CD4-positive, alpha-beta T cell (primary cell): ENCODE measurements at regions not wholly inside any gene's neighbourhood (a gene's known extent, or its start where the extent isn't known, plus 50 kb on each side); places are given as distances from the start of the nearest gene placed in this dataset.

Experiments
- ATAC-seq: fragments of 200-7000 bp; cut with Tn5 transposase; one replicate; pipeline ENCODE4 v1.10.0; 2022; ENCODE audit warnings: mild to moderate bottlenecking; ENCODE audit not compliant: poor library complexity
- CTCF ChIA-PET: fragments of 350-600 bp; sonication (Branson Sonifier 250); formaldehyde crosslinking; loops from one replicate; lab custom pipeline; 2021; ENCODE audit warnings: antibody characterized with exemption, inconsistent platforms; lab: Charles Lee
- POLR2A ChIA-PET: fragments of 350-600 bp; sonication (Branson Sonifier 250); formaldehyde crosslinking; loops from one replicate; lab custom pipeline; 2021; ENCODE audit warnings: antibody characterized with exemption, inconsistent platforms; lab: Charles Lee
- DNase-seq, 14 experiments: peaks; one replicate each; pipeline ENCODE4 v3.0.0-alpha.2; 2013 to 2020; ENCODE audit warnings: mixed read lengths in 2 of 14
- H3K27ac ChIP-seq, 2 donors: one replicate each; pipeline versions ENCODE4 v1.5.1 to v1.7.0; 2013; ENCODE audit warnings: low read length in 2 of 2, low read depth in 1 of 2, mild to moderate bottlenecking in 1 of 2
- H3K27me3 ChIP-seq, 2 experiments: 1 replicate in 1 of 2; 2 replicates in 1 of 2; pipeline versions ENCODE4 v1.6.1 to v1.7.0; 2013; ENCODE audit warnings: low read length in 2 of 2, control low read depth in 1 of 2, mild to moderate bottlenecking in 1 of 2, moderate library complexity in 1 of 2; ENCODE audit not compliant: insufficient read depth in 2 of 2, control insufficient read depth in 1 of 2
- H3K36me3 ChIP-seq: one replicate; pipeline ENCODE4 v1.6.1; 2013; ENCODE audit warnings: low read length, control low read depth; ENCODE audit not compliant: insufficient read depth
- H3K4me1 ChIP-seq: one replicate; pipeline ENCODE4 v1.6.1; 2013; ENCODE audit warnings: low read length, control low read depth; ENCODE audit not compliant: insufficient read depth
- H3K4me3 ChIP-seq: one replicate; pipeline ENCODE4 v1.5.1; 2013; ENCODE audit warnings: mild to moderate bottlenecking, low read length, moderate library complexity
- H3K9me3 ChIP-seq, 2 experiments: 1 replicate in 1 of 2; 2 replicates in 1 of 2; pipeline versions ENCODE4 v1.6.1 to v1.7.0; 2013; ENCODE audit warnings: low read length in 2 of 2, mild to moderate bottlenecking in 2 of 2, control low read depth in 1 of 2, moderate library complexity in 1 of 2; ENCODE audit not compliant: control insufficient read depth in 1 of 2, insufficient read depth in 1 of 2
- H3K27ac Mint-ChIP-seq: one replicate; pipeline ENCODE4 v1.8.0; 2020; ENCODE audit warnings: mixed read lengths
- H3K27me3 Mint-ChIP-seq: one replicate; pipeline ENCODE4 v1.8.0; 2021; ENCODE audit warnings: mixed read lengths
- H3K36me3 Mint-ChIP-seq: one replicate; pipeline ENCODE4 v1.8.0; 2021; ENCODE audit warnings: low read depth, mixed read lengths
- H3K4me1 Mint-ChIP-seq: one replicate; pipeline ENCODE4 v1.8.0; 2021; ENCODE audit warnings: low read depth, mixed read lengths
- H3K4me3 Mint-ChIP-seq: one replicate; pipeline ENCODE4 v1.8.0; 2020; ENCODE audit warnings: mild to moderate bottlenecking, mixed read lengths
- H3K9me3 Mint-ChIP-seq: one replicate; pipeline ENCODE4 v1.8.0; 2020; ENCODE audit warnings: mixed read lengths
- CTCF ChIP-seq: fragments of 200-600 bp; IDR thresholded peaks from one replicate; pipeline ENCODE4 v1.8.0; 2022; ENCODE audit warnings: antibody characterized with exemption, mild to moderate bottlenecking
- intact Hi-C, 2 experiments: fragments of 100-400 bp; cut with DNase I in 1 of 2; cut with micrococcal nuclease in 1 of 2; formaldehyde crosslinking; loops; one replicate each; pipeline versions ENCODE4 v1.15.1 to v1.9.0; 2023 to 2025; cut with DNase I, micrococcal nuclease

DNA sequence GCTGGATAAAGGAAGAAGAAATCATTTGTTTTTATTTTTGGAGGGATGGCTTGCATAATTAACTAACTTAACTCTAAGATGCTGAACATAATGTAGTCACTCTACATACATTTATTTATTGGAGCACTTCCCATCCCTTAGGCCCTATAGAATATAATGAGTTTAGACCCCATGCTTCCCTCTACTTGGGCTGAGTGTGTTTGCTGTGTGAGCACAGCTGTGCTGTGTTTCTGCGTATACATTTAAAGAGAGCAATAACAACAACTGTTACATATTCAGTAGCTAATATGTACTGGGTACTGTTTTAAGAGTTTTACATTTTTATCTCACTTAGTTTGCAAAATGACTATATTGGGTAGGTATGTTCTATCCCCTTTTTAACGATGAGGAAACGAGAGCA, 736.6 kb upstream of the NRSN1 start:
- Histone ChIP-seq H3K4me3 (no peak overlapping the region), H3K27ac (no peak overlapping the region), H3K9me3 (no peaks in the 10 kb centered on the region), H3K36me3 (no peaks in the 10 kb centered on the region), H3K27me3 (no peaks in the 10 kb centered on the region), H3K4me1 (no peaks in the 10 kb centered on the region)
- Mint-ChIP-seq H3K27me3 (no peaks in the 10 kb centered on the region), H3K36me3 (no peaks in the 10 kb centered on the region), H3K4me3 (no peak overlapping the region), H3K9me3 (no peaks in the 10 kb centered on the region), H3K4me1 (no peaks in the 10 kb centered on the region), H3K27ac (no peak overlapping the region)
- no peak for TF ChIP-seq CTCF
- no peak for ATAC-seq
- ChIA-PET POLR2A (no interaction called here), CTCF (no interaction called here)
- no peak for DNase-seq
- intact Hi-C loops, result no loop called here

- Mint-ChIP-seq H3K4me3 (no peak overlapping the region), H3K27me3 (no peaks in the 10 kb centered on the region), H3K4me1 (no peaks in the 10 kb centered on the region), H3K27ac (no peak overlapping the region), H3K9me3 (no peaks in the 10 kb centered on the region), H3K36me3 (no peaks in the 10 kb centered on the region)
- ChIA-PET CTCF (interaction anchor here (0.5 kb wide), 1 partner anchor 21 kb away, joined by 4 read pairs; no protein-coding TSS in a partner anchor), POLR2A (no interaction called here)
- H3K4me1 ChIP-seq, result no peaks in the 10 kb centered on the region
- no peak for ATAC-seq
- no peak for DNase-seq
- no peak for TF ChIP-seq CTCF
- H3K27me3 ChIP-seq, result no peaks in the 10 kb centered on the region
- H3K9me3 ChIP-seq, result no peaks in the 10 kb centered on the region
- intact Hi-C loops, result no loop called here
- no peak overlapping the region for H3K27ac ChIP-seq
- no peak overlapping the region for H3K4me3 ChIP-seq
- H3K36me3 ChIP-seq, result no peaks in the 10 kb centered on the region
Observed at GRCh38 chr6:23390221-23390620, 735.8 kb upstream of the NRSN1 start.

- no peak overlapping the region for H3K27ac Mint-ChIP-seq
- H3K27me3 ChIP-seq, result no peaks in the 10 kb centered on the region
- no peaks in the 10 kb centered on the region for H3K27me3 Mint-ChIP-seq
- DNase-seq, result no peak
- H3K4me3 ChIP-seq, result no peak overlapping the region
- H3K36me3 Mint-ChIP-seq, result no peaks in the 10 kb centered on the region
- TF ChIP-seq CTCF, result no peak
- H3K27ac ChIP-seq, result no peak overlapping the region
- H3K4me1 Mint-ChIP-seq, result no peaks in the 10 kb centered on the region
- H3K9me3 Mint-ChIP-seq, result no peaks in the 10 kb centered on the region
- POLR2A ChIA-PET, result no interaction called here
- intact Hi-C loops, result no loop called here
- H3K4me1 ChIP-seq, result no peaks in the 10 kb centered on the region
- H3K36me3 ChIP-seq, result no peaks in the 10 kb centered on the region
- H3K4me3 Mint-ChIP-seq, result no peak overlapping the region
- CTCF ChIA-PET, result no interaction called here
- ATAC-seq, result no peak
- no peaks in the 10 kb centered on the region for H3K9me3 ChIP-seq
Observed at GRCh38 chr6:23394681-23395080, 731.3 kb upstream of the NRSN1 start.
